CD8-positive, alpha-beta memory T cell (primary cell): ENCODE measurements at regions not wholly inside any gene's neighbourhood (a gene's known extent, or its start where the extent isn't known, plus 50 kb on each side); places are given as distances from the start of the nearest gene placed in this dataset.

Source experiments
- CTCF ChIA-PET: fragments of 350-600 bp; sonication (Branson Sonifier 250); formaldehyde crosslinking; loops from one replicate; lab custom pipeline; 2021; ENCODE audit warnings: antibody characterized with exemption; lab: Charles Lee
- POLR2A ChIA-PET: fragments of 350-600 bp; sonication (Branson Sonifier 250); formaldehyde crosslinking; loops from one replicate; lab custom pipeline; 2021; ENCODE audit warnings: antibody characterized with exemption; lab: Charles Lee
- DNase-seq, 5 donors: peaks; one replicate each; pipeline versions ENCODE4 v3.0.0 to v3.0.0-alpha.2; 2020 to 2022; ENCODE audit warnings: mixed read lengths in 1 of 5
- H3K27ac ChIP-seq: one replicate; pipeline ENCODE4 v1.7.0; 2013; ENCODE audit warnings: low read depth, mild to moderate bottlenecking, low read length, moderate library complexity
- H3K27me3 ChIP-seq: 2 replicates; pipeline ENCODE4 v1.7.0; 2013; ENCODE audit warnings: low read length, mild to moderate bottlenecking; ENCODE audit not compliant: insufficient read depth, poor library complexity, severe bottlenecking
- H3K36me3 ChIP-seq: 2 replicates; pipeline ENCODE4 v1.7.0; 2013; ENCODE audit warnings: mild to moderate bottlenecking, low read length, moderate library complexity; ENCODE audit not compliant: insufficient read depth
- H3K4me1 ChIP-seq: 2 replicates; pipeline ENCODE4 v1.7.0; 2013; ENCODE audit warnings: mild to moderate bottlenecking, low read length, moderate library complexity; ENCODE audit not compliant: insufficient read depth
- H3K4me3 ChIP-seq: 2 replicates; pipeline ENCODE4 v1.7.0; 2013; ENCODE audit warnings: mild to moderate bottlenecking, low read length
- H3K9me3 ChIP-seq: 2 replicates; pipeline ENCODE4 v1.7.0; 2013; ENCODE audit warnings: mild to moderate bottlenecking, low read length
- H3K27ac Mint-ChIP-seq, 8 donors: one replicate each; pipeline ENCODE4 v1.8.0; 2020 to 2021; ENCODE audit warnings: mixed read lengths in 8 of 8, mild to moderate bottlenecking in 6 of 8, inconsistent platforms in 3 of 8, moderate library complexity in 3 of 8
- H3K27me3 Mint-ChIP-seq, 2 donors: one replicate each; pipeline ENCODE4 v1.8.0; 2020 to 2021; ENCODE audit warnings: mixed read lengths in 2 of 2, mild to moderate bottlenecking in 1 of 2, moderate library complexity in 1 of 2
- H3K36me3 Mint-ChIP-seq, 3 donors: one replicate each; pipeline ENCODE4 v1.8.0; 2020 to 2021; ENCODE audit warnings: mixed read lengths in 3 of 3, inconsistent platforms in 1 of 3, mild to moderate bottlenecking in 1 of 3
- H3K4me1 Mint-ChIP-seq, 3 donors: one replicate each; pipeline ENCODE4 v1.8.0; 2020 to 2021; ENCODE audit warnings: mixed read lengths in 3 of 3, inconsistent platforms in 1 of 3, mild to moderate bottlenecking in 1 of 3
- H3K4me3 Mint-ChIP-seq, 7 donors: one replicate each; pipeline ENCODE4 v1.8.0; 2020 to 2021; ENCODE audit warnings: mixed read lengths in 7 of 7, mild to moderate bottlenecking in 6 of 7, moderate library complexity in 4 of 7, inconsistent platforms in 2 of 7
- H3K9me3 Mint-ChIP-seq, 5 donors: one replicate each; pipeline ENCODE4 v1.8.0; 2020 to 2022; ENCODE audit warnings: mixed read lengths in 5 of 5, mild to moderate bottlenecking in 3 of 5, moderate library complexity in 2 of 5, inconsistent platforms in 1 of 5

DNA sequence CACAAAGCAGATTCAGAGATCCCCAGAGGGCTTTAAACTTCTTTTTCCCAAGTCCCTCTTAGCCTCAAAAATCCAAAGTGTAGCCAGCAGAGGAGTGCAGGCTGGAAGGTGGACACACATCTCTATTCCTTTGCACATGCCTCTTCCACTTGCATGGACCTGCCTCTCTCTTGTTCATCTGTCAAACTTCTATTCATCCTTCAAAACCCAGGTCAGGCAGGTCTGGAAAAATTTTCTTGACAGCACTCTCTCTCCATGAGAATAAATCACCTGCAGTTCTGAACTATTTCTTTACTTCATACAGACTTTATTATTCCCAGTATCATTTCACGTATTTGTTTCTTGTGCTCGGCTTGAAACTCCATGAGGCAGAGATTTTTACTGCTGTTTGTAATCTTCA, 127.5 kb downstream of the SS18 start:
- no peaks in the 10 kb centered on the region for H3K4me1 Mint-ChIP-seq
- H3K9me3 ChIP-seq, result no peaks in the 10 kb centered on the region
- no peaks in the 10 kb centered on the region for H3K27me3 ChIP-seq
- H3K4me3 ChIP-seq, result no peak overlapping the region
- POLR2A ChIA-PET, result no interaction called here
- no peaks in the 10 kb centered on the region for H3K4me1 ChIP-seq
- no peak overlapping the region for H3K27ac Mint-ChIP-seq
- no peak overlapping the region for H3K4me3 Mint-ChIP-seq
- no peak for DNase-seq
- H3K9me3 Mint-ChIP-seq, result no peaks in the 10 kb centered on the region
- H3K36me3 ChIP-seq, result no peaks in the 10 kb centered on the region
- CTCF ChIA-PET, result no interaction called here
- H3K36me3 Mint-ChIP-seq, result no peaks in the 10 kb centered on the region
- H3K27ac ChIP-seq, result no peak overlapping the region
- H3K27me3 Mint-ChIP-seq, result peaks cover 16 to 43% of the 10 kb centered on the region in 2 donors

GRCh38 chr18:25962176-25962575, 128.2 kb downstream of the SS18 start:
- H3K27me3 Mint-ChIP-seq, result peaks cover 16 to 36% of the 10 kb centered on the region in 2 donors
- no peaks in the 10 kb centered on the region for H3K36me3 ChIP-seq
- H3K4me1 Mint-ChIP-seq, result no peaks in the 10 kb centered on the region
- DNase-seq, result no peak
- ChIA-PET POLR2A (no interaction called here), CTCF (interaction anchor here (0.6 kb wide), 1 partner anchor 300 kb away, joined by 4 read pairs; no protein-coding TSS in a partner anchor)
- no peaks in the 10 kb centered on the region for H3K4me1 ChIP-seq
- H3K27ac ChIP-seq, result no peak overlapping the region
- no peak overlapping the region for H3K4me3 ChIP-seq
- no peaks in the 10 kb centered on the region for H3K36me3 Mint-ChIP-seq
- H3K9me3 Mint-ChIP-seq, result no peaks in the 10 kb centered on the region
- no peak overlapping the region for H3K4me3 Mint-ChIP-seq
- no peak overlapping the region for H3K27ac Mint-ChIP-seq
- H3K9me3 ChIP-seq, result no peaks in the 10 kb centered on the region
- no peaks in the 10 kb centered on the region for H3K27me3 ChIP-seq

- Histone ChIP-seq H3K36me3 (no peaks in the 10 kb centered on the region), H3K9me3 (no peaks in the 10 kb centered on the region), H3K27ac (no peak overlapping the region), H3K4me3 (no peak overlapping the region), H3K4me1 (peaks cover 5% of the 10 kb centered on the region), H3K27me3 (no peaks in the 10 kb centered on the region)
- ChIA-PET CTCF (no interaction called here), POLR2A (no interaction called here)
- Mint-ChIP-seq H3K4me3 (no peak overlapping the region), H3K9me3 (no peaks in the 10 kb centered on the region), H3K27me3 (peaks cover 1 to 8% of the 10 kb centered on the region in 2 donors), H3K36me3 (no peaks in the 10 kb centered on the region), H3K4me1 (peaks cover 10 to 22% (median 20%) of the 10 kb centered on the region in 3 donors), H3K27ac (no peak overlapping the region)
- DNase-seq, result no peak
These were observed 133.4 kb downstream of the SS18 start for GRCh38 chr18:25957017-25957416.

GRCh38 chr18:25953111-25953510, 137.3 kb downstream of the SS18 start:
- DNase-seq, result no peak
- peaks cover 10 to 22% (median 20%) of the 10 kb centered on the region in 3 donors for H3K4me1 Mint-ChIP-seq
- Histone ChIP-seq H3K27ac (no peak overlapping the region), H3K9me3 (no peaks in the 10 kb centered on the region), H3K4me3 (no peak overlapping the region), H3K27me3 (no peaks in the 10 kb centered on the region), H3K4me1 (peaks cover 5% of the 10 kb centered on the region), H3K36me3 (no peaks in the 10 kb centered on the region)
- CTCF ChIA-PET, result no interaction called here
- no peaks in the 10 kb centered on the region for H3K27me3 Mint-ChIP-seq
- POLR2A ChIA-PET, result no interaction called here
- peak overlapping the region; percentile 12 to 95 (median 78) for H3K27ac Mint-ChIP-seq
- H3K4me3 Mint-ChIP-seq, result peak overlapping the region; percentile 54 to 90 (median 78)
- no peaks in the 10 kb centered on the region for H3K9me3 Mint-ChIP-seq
- peaks cover 0 to 5% (median 0%) of the 10 kb centered on the region in 3 donors for H3K36me3 Mint-ChIP-seq

DNA sequence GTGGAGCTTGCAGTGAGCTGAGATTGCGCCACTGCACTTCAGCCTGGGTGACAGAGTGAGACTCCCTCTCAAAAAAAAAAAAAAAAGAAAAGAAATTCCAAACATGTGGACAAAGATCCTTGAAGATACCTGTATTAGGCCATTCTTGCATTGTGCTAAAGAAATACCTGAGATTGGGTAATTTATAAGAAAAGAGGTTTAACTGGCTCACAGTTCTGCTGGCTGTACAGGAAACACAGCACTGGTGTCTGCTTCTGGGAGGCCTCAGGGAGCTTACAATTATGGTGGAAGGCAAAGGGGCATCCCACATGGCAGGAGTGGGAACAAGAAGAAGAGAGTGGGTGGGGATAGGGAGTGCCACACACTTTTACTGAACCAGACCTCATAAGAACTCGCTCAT, 140.1 kb downstream of the SS18 start:
- Histone ChIP-seq H3K36me3 (no peaks in the 10 kb centered on the region), H3K27ac (no peak overlapping the region), H3K4me1 (peaks cover 5% of the 10 kb centered on the region), H3K27me3 (no peaks in the 10 kb centered on the region), H3K4me3 (no peak overlapping the region), H3K9me3 (no peaks in the 10 kb centered on the region)
- H3K27me3 Mint-ChIP-seq, result peaks cover 0 to 2% of the 10 kb centered on the region in 2 donors
- POLR2A ChIA-PET, result no interaction called here
- peaks cover 0 to 5% (median 0%) of the 10 kb centered on the region in 3 donors for H3K36me3 Mint-ChIP-seq
- no peak for DNase-seq
- CTCF ChIA-PET, result no interaction called here
- H3K4me1 Mint-ChIP-seq, result peaks cover 10 to 22% (median 20%) of the 10 kb centered on the region in 3 donors
- no peaks in the 10 kb centered on the region for H3K9me3 Mint-ChIP-seq
- no peak overlapping the region for H3K4me3 Mint-ChIP-seq
- no peak overlapping the region for H3K27ac Mint-ChIP-seq

DNA sequence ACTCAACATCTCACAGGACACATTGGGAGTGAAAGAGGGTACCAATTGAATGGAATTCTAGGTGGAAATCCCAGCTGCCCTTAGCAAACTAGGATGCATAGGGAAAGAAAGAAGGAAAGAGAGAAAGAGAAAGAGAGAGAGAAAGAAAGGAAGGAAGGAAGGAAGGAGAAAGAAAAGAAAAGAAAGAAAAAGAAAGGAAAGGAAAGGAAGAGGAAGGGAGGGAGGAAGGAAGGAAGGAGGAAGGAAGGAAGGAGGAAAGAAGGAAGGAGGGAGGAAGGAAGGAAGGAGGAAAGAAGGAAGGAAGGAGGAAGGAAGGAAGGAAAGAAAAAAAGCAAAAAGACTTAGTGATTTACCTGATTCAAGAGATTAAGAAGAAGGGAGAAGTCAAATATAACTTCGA, 143.9 kb downstream of the SS18 start:
- H3K9me3 ChIP-seq, result no peaks in the 10 kb centered on the region
- Mint-ChIP-seq H3K9me3 (no peaks in the 10 kb centered on the region), H3K27ac (no peak overlapping the region), H3K36me3 (peaks cover 0 to 9% (median 0%) of the 10 kb centered on the region in 3 donors), H3K27me3 (peaks cover 2 to 8% of the 10 kb centered on the region in 2 donors), H3K4me1 (no peaks in the 10 kb centered on the region), H3K4me3 (peak overlapping the region in 1 of 7 donors; percentile 65)
- ChIA-PET CTCF (no interaction called here), POLR2A (no interaction called here)
- no peaks in the 10 kb centered on the region for H3K4me1 ChIP-seq
- H3K27ac ChIP-seq, result no peak overlapping the region
- no peak overlapping the region for H3K4me3 ChIP-seq
- no peak for DNase-seq
- H3K36me3 ChIP-seq, result no peaks in the 10 kb centered on the region
- H3K27me3 ChIP-seq, result no peaks in the 10 kb centered on the region

DNA sequence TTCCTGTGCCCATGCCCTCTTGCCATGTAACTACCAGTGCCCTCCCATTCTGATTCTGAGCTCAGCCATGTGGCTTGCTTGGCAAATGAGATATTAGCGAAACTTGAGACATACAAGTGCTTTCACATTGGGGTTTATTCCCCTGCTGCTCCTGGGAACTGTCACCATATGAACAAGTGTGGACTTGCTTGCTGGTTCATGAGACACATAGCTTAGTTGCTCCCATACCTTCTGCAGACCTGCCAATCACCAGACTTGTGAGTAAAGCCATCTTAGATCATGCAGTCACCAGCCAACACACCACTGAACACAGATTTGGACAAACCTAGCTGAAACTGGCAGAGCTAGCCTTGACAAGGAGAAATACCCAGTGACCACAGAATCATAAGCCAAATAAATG, 155.1 kb downstream of the SS18 start:
- POLR2A ChIA-PET, result no interaction called here
- no peaks in the 10 kb centered on the region for H3K9me3 ChIP-seq

DNA sequence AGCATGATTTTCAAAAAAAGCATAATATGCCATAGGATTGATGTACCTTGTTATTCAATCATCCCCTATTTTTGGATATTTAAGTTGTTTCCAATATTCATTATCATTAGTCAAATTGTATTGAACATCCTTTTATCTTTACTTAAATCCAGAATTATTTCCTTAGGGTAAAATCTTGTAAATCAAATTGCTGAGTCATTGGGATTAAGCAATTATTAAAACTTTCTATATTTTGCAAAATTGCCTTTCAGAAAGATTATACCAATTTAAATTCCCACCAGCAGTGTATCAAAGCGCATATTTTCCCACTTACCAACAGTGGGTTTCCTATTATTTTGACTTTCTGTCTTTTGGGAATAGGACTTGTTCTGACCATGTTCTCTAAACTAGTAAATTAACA, 159.3 kb downstream of the SS18 start:
- Histone ChIP-seq H3K27ac (no peak overlapping the region), H3K36me3 (no peaks in the 10 kb centered on the region), H3K4me1 (no peaks in the 10 kb centered on the region), H3K9me3 (no peaks in the 10 kb centered on the region), H3K27me3 (no peaks in the 10 kb centered on the region), H3K4me3 (no peak overlapping the region)
- ChIA-PET CTCF (no interaction called here), POLR2A (no interaction called here)
- Mint-ChIP-seq H3K36me3 (no peaks in the 10 kb centered on the region), H3K9me3 (no peaks in the 10 kb centered on the region), H3K4me1 (no peaks in the 10 kb centered on the region), H3K4me3 (no peak overlapping the region), H3K27me3 (peaks cover 5 to 18% of the 10 kb centered on the region in 2 donors), H3K27ac (no peak overlapping the region)
- DNase-seq, result no peak

More for the DNA sequence above, 155.1 kb downstream of the SS18 start:
- H3K4me1 ChIP-seq, result no peaks in the 10 kb centered on the region
- Mint-ChIP-seq H3K27me3 (peaks cover 14 to 37% of the 10 kb centered on the region in 2 donors), H3K4me1 (no peaks in the 10 kb centered on the region), H3K4me3 (peak overlapping the region in 1 of 7 donors; percentile 23), H3K9me3 (peaks cover 0 to 2% (median 0%) of the 10 kb centered on the region in 5 donors), H3K27ac (no peak overlapping the region), H3K36me3 (peaks cover 0 to 5% (median 0%) of the 10 kb centered on the region in 3 donors)
- H3K36me3 ChIP-seq, result no peaks in the 10 kb centered on the region
- H3K4me3 ChIP-seq, result no peak overlapping the region
- H3K27me3 ChIP-seq, result no peaks in the 10 kb centered on the region
- H3K27ac ChIP-seq, result no peak overlapping the region
- no peak for DNase-seq
- CTCF ChIA-PET, result interaction anchor here (1.4 kb wide), 1 partner anchor 14 kb away, joined by 3 read pairs; no protein-coding TSS in a partner anchor
